ENCODE measurements at regions not wholly inside any gene's neighbourhood (a gene's known extent, or its start where the extent isn't known, plus 50 kb on each side); places are given as distances from the start of the nearest gene placed in this dataset.

- ATAC-seq (no peak), DNase-seq (no peak)
- Histone ChIP-seq H3K27me3 (no peaks in the 10 kb centered on the region), H3K4me1 (no peaks in the 10 kb centered on the region), H3K9me3 (no peaks in the 10 kb centered on the region), H3K36me3 (no peaks in the 10 kb centered on the region), H3K4me3 (no peak overlapping the region), H3K27ac (no peak overlapping the region)
- intact Hi-C loops (cut with DNase I): no loop called here
- no peak for TF ChIP-seq CTCF (IDR thresholded peaks at IDR 0.05)
- TF ChIP-seq POLR2A (IDR thresholded peaks at IDR 0.05): no peak
- WGBS (ENCODE audit: insufficient coverage, low coverage, low lambda C conversion rate, missing lambda C conversion rate): 85% methylated on average over 2 of the region's 2 CpGs
Measured at GRCh38 chr2:18731666-18732065, 142.3 kb upstream of the NT5C1B start.

- H3K27me3 ChIP-seq: no peaks in the 10 kb centered on the region
- ATAC-seq (no peak), DNase-seq (no peak)
- no peaks in the 10 kb centered on the region for H3K36me3 ChIP-seq
- no peak overlapping the region for H3K27ac ChIP-seq
- TF ChIP-seq POLR2A (IDR thresholded peaks at IDR 0.05): no peak
- no peak for TF ChIP-seq CTCF (IDR thresholded peaks at IDR 0.05)
- no peaks in the 10 kb centered on the region for H3K4me1 ChIP-seq
- H3K9me3 ChIP-seq: no peaks in the 10 kb centered on the region
- intact Hi-C loops (cut with DNase I): no loop called here
- no peak overlapping the region for H3K4me3 ChIP-seq
- WGBS (ENCODE audit: insufficient coverage, low coverage, low lambda C conversion rate, missing lambda C conversion rate): 78% methylated on average over 5 of the region's 5 CpGs
Measured at GRCh38 chr2:18724371-18725145, 135.2 kb upstream of the NT5C1B start.

DNA sequence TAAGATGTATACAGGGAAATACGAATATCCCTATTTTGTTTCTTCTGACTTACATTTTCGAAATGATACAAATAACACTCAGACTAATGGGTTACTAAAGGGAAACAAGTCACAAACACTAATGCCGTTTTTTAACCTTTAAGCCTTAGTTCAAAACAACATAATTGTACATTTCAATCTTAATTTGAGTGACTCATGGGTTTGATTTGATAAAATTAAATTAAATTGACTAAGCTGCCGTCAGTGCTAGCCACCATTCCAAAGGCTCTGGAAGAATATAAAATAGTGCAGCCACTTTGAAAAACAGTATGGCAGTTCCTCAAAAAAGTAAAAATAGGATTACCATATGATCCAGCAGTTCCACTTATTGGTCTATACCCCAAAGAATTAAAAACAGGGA, 133.8 kb upstream of the NT5C1B start:
- Histone ChIP-seq H3K36me3 (no peaks in the 10 kb centered on the region), H3K4me3 (no peak overlapping the region), H3K9me3 (no peaks in the 10 kb centered on the region), H3K4me1 (no peaks in the 10 kb centered on the region), H3K27ac (no peak overlapping the region), H3K27me3 (no peaks in the 10 kb centered on the region)
- DNase-seq: no peak
- ATAC-seq: no peak
- TF ChIP-seq POLR2A (IDR thresholded peaks at IDR 0.05) (no peak), CTCF (IDR thresholded peaks at IDR 0.05) (no peak)
- intact Hi-C loops (cut with DNase I): no loop called here
- 93% methylated on average over 4 of the region's 4 CpGs for WGBS (ENCODE audit: insufficient coverage, low coverage, low lambda C conversion rate, missing lambda C conversion rate)

- H3K27ac ChIP-seq: no peak overlapping the region
- no peak for ATAC-seq
- no peaks in the 10 kb centered on the region for H3K36me3 ChIP-seq
- intact Hi-C loops (cut with DNase I): no loop called here
- no peaks in the 10 kb centered on the region for H3K9me3 ChIP-seq
- H3K27me3 ChIP-seq: no peaks in the 10 kb centered on the region
- no peak overlapping the region for H3K4me3 ChIP-seq
- DNase-seq: no peak
- H3K4me1 ChIP-seq: no peaks in the 10 kb centered on the region
- TF ChIP-seq CTCF (IDR thresholded peaks at IDR 0.05): no peak
- no peak for TF ChIP-seq POLR2A (IDR thresholded peaks at IDR 0.05)
- WGBS (ENCODE audit: insufficient coverage, low coverage, low lambda C conversion rate, missing lambda C conversion rate): 80% methylated on average over 1 of the region's 2 CpGs
Measured at GRCh38 chr2:18722101-18722500, 132.7 kb upstream of the NT5C1B start.
